ENCODE measurements at regions not wholly inside any gene's neighbourhood (a gene's known extent, or its start where the extent isn't known, plus 50 kb on each side); places are given as distances from the start of the nearest gene placed in this dataset.
"Not testable (repeated sequence)": the region's sequence is repeated elsewhere in the genome, so short reads cannot be mapped to it uniquely, and the experiment has no call there.

DNA sequence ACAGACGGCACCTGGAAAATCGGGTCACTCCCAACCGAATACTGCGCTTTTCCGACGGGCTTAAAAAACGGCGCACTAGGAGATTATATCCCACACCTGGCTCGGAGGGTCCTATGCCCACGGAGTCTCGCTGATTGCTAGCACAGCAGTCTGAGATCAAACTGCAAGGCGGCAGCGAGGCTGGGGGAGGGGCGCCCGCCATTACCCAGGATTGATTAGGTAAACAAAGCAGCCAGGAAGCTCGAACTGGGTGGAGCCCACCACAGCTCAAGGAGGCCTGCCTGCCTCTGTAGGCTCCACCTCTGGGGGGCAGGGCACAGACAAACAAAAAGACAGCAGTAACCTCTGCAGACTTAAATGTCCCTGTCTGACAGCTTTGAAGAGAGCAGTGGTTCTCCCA lies 64.5 kb downstream of the SLC30A10 start:
- DNase-seq: not testable (repeated sequence)

DNA sequence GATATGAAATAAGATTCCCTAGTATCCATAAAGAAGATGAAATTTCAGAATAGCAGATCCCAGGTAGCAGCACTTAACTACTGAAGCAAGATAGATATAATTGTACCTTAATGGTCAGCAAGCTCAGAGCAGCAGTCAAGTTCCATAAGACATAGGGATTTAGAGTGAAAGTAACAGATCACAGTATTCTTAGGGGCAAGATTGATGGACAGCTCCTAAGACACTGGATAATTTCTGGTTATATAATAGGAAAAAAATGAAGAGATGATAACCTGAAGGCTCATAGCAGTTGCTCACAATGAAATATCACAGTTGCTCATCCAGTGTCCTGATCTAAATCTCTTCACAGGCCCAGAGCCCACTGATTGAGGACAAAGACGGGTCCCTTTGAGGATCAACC lies 66.0 kb downstream of the SLC30A10 start:
- DNase-seq: no peak

- DNase-seq: no peak
Observed at GRCh38 chr1:219858980-219859379, 69.4 kb downstream of the SLC30A10 start.

DNA sequence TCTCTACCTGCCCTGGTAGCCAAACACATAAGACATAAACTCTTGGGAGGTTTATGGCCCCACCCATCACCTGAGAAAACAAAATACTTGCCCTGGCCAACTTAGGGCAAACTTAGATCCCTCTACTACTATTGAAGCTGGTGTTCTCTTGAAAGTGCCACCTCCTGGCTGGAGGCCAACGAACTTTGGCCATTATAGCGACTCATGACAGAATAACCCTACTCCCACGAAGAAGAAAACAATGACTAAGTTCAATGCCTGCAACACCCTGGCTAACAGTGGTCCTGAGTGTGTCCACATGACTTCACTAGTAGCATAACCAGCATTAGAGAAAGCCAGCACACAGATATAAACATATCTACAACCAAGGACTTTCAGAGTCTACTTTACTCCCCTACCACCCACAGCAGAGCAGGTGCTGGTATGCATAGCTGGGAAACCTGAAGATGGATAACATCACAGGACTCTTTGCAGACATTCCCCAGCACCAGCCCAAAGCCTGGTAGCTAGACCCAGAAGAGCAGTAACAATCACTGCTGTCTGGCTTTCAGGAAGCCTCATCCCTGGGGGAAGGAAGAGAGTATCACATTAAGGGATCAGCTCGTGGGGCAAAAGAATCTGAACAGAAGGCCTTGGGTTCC lies 81.0 kb downstream of the SLC30A10 start:
- no peak for DNase-seq

DNA sequence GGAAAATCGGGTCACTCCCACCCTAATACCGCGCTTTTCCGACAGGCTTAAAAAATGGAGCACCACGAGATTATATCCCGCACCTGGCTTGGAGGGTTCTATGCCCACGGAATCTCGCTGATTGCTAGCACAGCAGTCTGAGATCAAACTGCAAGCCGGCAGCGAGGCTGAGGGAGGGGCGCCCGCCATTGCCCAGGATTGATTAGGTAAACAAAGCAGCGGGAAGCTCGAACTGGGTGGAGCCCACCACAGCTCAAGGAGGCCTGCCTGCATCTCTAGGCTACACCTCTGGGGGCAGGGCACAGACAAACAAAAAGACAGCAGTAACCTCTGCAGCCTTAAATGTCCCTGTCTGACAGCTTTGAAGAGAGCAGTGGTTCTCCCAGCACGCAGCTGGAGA lies 88.8 kb downstream of the SLC30A10 start:
- DNase-seq: not testable (repeated sequence)

GRCh38 chr1:219837994-219838294 lies 90.4 kb downstream of the SLC30A10 start:
- DNase-seq: no peak

GRCh38 chr1:219837274-219837993 lies 90.9 kb downstream of the SLC30A10 start:
- DNase-seq: peak; percentile 61

DNA sequence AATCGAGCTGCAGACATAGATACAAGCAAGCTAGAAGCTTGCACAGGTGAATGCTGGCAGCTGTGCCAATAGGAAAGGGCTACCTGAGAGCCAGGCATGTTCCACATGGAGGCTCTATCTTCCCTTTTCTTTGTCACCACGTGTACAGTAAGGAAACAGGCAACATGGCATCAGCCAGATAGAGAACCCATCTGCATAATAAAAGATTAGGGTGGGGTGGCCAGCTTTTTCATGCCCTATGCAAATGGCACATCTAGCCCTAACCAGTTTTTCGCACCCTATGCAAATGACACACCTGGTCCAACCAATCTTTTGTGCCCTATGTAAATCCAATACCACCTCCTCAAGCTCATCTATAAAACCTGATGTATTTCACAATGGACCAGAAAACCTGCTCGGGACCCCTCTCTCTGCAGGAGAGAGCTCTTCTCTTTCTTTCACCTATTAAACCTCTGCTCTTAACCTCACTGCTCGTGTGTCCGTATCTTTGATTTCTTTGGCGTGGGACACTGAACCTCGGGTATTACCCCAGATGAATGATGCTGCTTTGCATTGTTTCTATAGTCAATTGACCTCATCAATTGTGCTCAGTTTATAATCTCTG lies 93.9 kb downstream of the SLC30A10 start:
- no peak for DNase-seq

GRCh38 chr1:219833214-219833815 lies 95.0 kb downstream of the SLC30A10 start:
- DNase-seq: no peak

DNA sequence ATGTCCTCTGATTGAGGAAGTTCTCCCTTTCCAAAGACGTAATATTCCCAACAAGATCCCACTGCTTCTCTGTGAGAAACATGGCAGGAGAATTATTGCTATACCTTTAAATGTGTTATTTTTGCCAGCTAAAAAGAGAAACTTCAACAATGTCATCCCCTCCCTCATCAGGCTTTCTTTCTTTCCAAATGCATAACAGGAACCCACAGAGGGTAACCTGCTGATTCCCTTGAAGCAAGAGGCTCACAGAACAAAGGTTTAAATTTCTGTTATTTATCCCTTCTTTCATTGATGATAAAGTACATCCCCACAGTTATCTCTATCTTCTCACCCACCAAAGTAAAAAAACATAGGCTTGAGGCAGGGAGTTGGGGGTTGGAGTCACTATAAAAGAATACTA lies 102.1 kb downstream of the SLC30A10 start:
- DNase-seq: no peak

DNA sequence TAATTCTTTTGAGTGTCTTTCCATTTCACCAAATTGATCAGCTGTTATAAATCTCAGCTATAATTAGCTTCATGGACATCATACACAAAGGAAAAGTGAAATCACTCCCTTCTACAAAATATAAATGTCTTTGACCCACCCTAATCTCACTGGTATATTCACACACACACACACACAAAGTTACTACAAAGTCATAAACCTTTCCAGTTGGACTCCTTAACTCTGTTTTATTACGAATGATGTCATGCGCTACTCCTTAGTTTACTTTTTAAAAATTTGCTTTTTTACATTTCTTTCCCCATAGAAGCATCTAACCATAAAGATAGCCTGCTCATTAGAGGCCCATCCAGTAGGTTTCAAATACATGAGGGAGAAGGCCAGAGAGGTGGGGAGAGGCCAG lies 103.0 kb downstream of the SLC30A10 start:
- no peak for DNase-seq

GRCh38 chr1:219824338-219824737 lies 104.0 kb downstream of the SLC30A10 start:
- no peak for DNase-seq

DNA sequence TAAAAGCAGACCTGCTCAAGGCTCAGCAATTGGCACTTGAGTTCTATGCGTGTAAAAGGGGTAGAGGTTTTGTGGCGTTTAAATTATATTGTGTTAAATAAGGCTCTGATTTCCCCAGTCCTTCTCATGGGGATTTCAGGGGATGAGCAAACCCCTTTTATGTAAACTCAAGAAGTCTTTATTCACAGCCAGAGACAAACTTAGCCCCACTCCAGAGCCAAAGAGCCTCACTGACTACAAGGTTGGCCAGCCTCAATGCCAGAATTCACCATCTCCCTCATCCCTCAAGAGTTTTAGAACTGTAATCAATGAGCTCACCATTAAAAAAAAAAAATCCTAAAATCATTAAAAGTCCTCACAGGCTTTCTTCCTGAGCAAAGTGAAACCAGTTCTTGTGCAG lies 107.8 kb downstream of the SLC30A10 start:
- DNase-seq: no peak

DNA sequence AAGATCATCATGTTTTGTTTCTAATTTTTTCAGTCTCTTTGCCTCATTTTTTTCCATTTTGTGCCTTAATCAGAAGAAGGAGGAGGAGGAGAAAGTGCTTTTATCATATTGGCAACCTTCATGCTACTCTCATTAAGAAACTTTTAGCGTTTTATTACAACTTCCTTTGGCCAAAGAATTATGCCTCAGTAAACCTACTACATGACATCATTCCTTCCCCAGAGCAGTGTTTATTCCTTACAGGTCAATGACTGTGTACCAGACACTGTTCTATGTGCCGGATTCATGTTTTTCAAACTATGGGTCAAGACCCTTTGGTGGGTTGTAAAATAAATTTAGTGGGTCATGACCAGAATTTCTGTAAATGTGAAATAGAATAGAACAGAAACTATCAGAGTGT lies 110.4 kb downstream of the SLC30A10 start:
- no peak for DNase-seq

DNA sequence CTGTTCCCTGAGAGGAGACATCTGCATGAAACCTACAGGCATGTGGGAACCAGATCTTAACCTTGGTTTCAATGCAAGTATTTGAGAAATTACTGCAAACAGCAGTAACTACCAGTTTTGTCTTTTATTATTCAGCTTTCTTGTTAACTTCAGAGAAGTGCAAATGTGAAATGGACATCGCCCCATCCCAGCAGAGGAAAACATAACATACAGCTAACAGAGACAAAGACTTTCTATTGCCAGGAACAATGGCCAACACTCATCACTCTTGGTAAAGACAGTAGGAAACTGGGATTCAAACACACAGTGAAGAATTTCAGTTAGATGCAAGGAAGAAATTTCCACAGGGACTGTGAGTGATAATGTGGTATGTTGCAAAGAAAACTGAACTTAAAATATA lies 115.1 kb downstream of the SLC30A10 start:
- no peak for DNase-seq

DNA sequence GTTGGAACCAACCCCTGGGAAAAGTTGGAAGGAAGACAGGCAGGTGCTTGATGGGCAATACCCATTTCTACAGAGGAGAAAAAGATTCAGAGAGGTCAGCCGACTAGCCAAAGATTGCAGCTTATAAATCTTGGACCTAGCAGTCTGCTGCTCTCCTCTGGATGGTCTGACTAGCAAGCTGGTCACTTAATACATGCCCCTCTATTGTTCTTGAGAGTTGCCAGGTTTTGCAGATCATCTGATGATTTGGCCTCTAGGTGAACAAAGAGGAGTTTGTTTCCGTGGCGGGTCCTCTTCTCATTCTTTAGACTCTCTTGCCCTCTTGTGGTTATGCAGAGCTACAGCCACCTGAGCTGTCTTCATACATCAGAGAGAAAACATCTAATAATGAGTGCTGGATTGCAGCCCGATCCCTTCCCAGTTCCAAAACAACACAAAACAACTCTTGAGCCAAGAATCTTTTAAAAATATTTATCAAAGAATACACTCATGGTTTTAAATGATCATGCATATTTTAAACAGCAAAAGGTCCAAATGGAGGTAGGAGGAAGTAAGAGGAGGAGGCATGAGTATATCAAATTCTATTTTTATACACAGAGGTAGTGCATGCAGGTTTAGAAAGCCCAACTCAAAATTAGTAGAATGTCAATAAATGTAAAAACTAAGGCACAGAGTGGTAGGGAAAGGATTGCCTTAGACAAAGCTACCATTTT lies 115.7 kb downstream of the SLC30A10 start:
- DNase-seq: peak; percentile 82

DNA sequence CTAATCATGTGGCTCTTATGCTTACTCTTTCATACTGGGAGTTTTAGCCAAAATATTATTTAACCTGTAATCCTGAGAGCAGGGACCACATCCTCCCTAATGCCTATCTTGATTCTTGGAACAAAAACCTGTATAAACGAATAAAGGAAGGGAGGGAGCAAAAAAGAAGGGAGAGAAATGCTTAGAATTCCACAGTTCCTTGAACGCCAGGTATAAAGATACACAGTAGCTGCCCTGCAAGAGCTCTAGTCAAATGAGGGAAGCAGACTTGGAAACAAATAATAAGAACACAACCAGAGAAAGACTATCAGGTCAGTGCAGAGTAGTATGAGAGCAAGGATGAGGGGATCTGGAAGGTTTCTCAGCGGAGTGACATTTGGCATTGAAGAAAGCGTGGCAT lies 116.3 kb downstream of the SLC30A10 start:
- DNase-seq: no peak

DNA sequence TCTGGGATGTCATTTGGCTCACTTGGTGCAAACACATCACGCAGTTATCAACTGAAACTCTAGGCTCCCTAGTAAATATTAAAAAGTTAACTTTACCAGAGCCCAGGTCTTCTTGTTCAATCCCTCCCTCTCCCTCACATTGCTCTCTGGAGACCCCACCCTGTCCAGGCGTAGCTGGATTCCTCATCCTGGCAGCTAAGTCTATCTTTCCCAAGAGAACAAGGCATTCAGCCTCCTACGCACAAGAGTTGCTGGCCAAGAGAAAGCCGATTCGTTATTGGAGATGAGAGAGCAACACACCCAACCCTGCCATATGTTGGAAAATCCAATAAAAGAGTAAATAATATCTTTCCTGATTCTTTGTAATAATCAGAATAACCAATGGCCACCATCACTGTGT lies 117.9 kb downstream of the SLC30A10 start:
- no peak for DNase-seq

GRCh38 chr1:219808790-219809189 lies 119.6 kb downstream of the SLC30A10 start:
- DNase-seq: no peak

GRCh38 chr1:219806642-219807041 lies 121.7 kb downstream of the SLC30A10 start:
- no peak for DNase-seq

DNA sequence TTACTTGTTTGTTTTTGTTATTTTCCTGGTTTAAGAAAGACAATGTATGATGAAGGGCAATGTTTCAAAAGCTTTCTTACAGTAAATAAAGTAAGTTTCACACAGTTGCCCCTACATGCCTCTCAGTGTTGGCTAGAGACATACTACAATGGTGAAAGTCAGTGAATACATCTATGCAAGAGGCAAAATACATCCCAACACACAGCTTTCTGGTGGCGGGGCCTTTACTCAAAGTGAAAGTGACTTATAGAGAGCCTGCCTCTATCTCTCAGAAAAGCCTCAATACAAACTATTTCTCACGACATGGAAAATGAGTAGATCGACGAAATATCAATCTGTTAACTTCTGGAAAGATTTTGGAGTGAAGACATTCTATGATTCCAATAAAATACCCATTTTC lies 122.3 kb downstream of the SLC30A10 start:
- DNase-seq: no peak

GRCh38 chr1:219805191-219805590 lies 123.2 kb downstream of the SLC30A10 start:
- DNase-seq: no peak

DNA sequence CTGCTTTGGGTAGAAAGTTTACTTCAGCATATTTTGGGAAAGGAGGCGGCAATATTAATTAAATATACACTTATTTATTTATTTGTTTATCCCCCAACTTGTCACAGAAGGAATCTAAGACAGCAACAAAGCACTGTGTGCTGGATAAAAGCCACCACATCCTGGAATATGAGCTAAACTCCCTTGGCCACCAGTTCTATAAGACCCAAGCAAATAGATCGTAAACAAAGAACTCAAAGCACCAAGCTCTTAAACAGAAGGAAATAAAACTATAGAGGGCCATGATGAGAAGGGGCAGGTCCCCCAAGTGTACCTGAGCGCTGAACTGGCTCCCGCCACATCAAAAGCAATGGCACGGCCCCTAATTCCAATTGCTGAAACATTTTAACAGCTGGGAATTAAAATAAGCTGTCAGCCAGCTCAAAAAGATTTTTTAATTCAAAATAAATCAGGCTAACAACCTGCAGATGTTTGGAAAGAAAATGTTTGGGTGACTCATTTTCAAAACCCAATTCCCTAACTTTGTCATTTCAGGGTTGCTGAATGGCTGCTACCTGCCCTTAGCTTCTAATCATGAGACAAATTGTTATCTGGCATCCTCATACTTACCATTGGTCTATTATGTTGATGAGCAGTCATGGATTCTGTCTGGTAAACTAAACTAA lies 127.1 kb downstream of the SLC30A10 start:
- DNase-seq: no peak

Data from NCI-H1694 treated with DMSO at 0.1 percent for 48 hours (cell line).